K562 (cell line): ENCODE measurements at regions not wholly inside any gene's neighbourhood (a gene's known extent, or its start where the extent isn't known, plus 50 kb on each side); places are given as distances from the start of the nearest gene placed in this dataset.

ENCODE experiments used
- CEBPB ChIP-seq: fragments of 450-650 bp; IDR thresholded peaks from 2 replicates; pipeline ENCODE4 v1.6.1; 2016; ENCODE audit warnings: missing genetic modification characterization, missing compliant biosample characterization
- CTCFL ChIP-seq: IDR thresholded peaks from 2 replicates; pipeline ENCODE4 v1.6.1; 2011; ENCODE audit warnings: borderline replicate concordance, low read depth, mild to moderate bottlenecking, moderate library complexity, low read length; ENCODE audit not compliant: insufficient read depth, poor library complexity, severe bottlenecking
- FOXM1 ChIP-seq, 2 experiments: fragments of 450-650 bp in 1 of 2; sonication (generic) in 1 of 2; formaldehyde crosslinking in 1 of 2; IDR thresholded peaks; 2 replicates each; pipeline versions ENCODE4 v1.6.1 to v1.9.0; 2017 to 2022; ENCODE audit warnings: low read depth in 2 of 2, mild to moderate bottlenecking in 2 of 2, missing genetic modification reagents in 1 of 2, moderate library complexity in 1 of 2
- HMBOX1 ChIP-seq: sonication (generic); IDR thresholded peaks from 2 replicates; pipeline ENCODE4 v1.6.1; 2016
- LEF1 ChIP-seq: fragments of 450-650 bp; IDR thresholded peaks from 2 replicates; pipeline ENCODE4 v1.6.1; 2016; ENCODE audit warnings: mild to moderate bottlenecking
- SIRT6 ChIP-seq: IDR thresholded peaks from one replicate; pipeline ENCODE4 v1.6.1; 2012; ENCODE audit warnings: low read depth, mild to moderate bottlenecking, control low read depth, inconsistent platforms, low read length, moderate library complexity
- U2AF1 ChIP-seq: fragments of 200-400 bp; formaldehyde crosslinking; optimal IDR thresholded peaks from 2 replicates; pipeline ENCODE3; 2017; ENCODE audit warnings: mild to moderate bottlenecking, low read depth, low read length, moderate library complexity
- ZNF23 ChIP-seq: fragments of 250-450 bp; sonication (Bioruptor Pico); IDR thresholded peaks from 2 replicates; pipeline ENCODE4 v1.4.0; 2020; ENCODE audit warnings: mild to moderate bottlenecking
- TF ChIP-seq, protein P1 (sequence below): sonication (generic); formaldehyde crosslinking; IDR thresholded peaks from 2 replicates; pipeline ENCODE4 v1.8.1; 2022; ENCODE audit warnings: missing genetic modification reagents
- TF ChIP-seq, protein P2 (sequence below): fragments of 450-650 bp; IDR thresholded peaks from 2 replicates; pipeline ENCODE4 v1.6.1; 2014; ENCODE audit warnings: low read depth, mild to moderate bottlenecking, moderate library complexity, borderline replicate concordance
- TF ChIP-seq, protein P3 (sequence below): sonication (generic); formaldehyde crosslinking; IDR thresholded peaks from 2 replicates; pipeline ENCODE4 v1.8.0; 2023; ENCODE audit warnings: missing genetic modification reagents, mild to moderate bottlenecking, borderline replicate concordance

DNA sequence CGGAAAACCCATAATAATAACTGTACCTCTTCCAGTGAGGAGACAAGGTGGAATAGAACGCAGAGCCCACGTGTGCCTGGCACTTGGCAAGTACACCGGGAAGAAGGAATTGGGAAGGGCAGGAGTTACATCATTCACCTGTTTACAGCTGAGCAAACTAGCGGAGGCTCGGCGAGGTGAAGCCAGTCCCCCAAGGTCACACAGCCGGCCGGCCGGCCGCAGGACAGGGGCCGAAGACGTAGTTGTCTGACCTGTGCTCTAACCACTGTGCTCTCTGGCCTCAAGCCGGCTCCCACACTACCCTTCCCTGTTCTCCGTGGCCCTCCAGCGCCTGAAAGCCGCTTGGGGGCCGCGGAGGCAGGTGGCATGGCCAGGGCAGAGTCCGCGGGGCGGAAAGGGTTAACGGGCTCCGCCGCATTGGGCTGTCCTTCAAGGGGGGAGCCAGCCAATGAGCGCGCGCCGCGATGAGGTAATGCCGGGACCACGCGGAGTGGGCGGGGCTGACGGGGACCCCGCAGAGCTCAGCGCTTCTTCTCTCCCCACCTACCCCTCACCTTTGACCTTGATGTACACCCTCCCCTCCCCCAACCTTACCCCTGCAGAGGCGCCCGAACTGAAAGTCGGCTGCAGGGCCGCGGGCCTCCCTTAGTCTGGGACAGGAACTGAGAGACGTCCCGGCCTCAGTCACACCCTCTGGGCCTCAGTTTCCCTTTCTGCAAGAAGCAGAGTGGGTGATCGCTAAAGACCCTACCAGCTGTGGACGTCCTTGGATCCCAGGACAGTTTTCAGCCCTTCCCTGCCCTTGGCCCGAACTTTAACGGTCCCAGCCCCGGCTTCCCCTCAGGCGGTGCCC lies 125.1 kb downstream of the C9orf50 start (continued):
- TF ChIP-seq HMBOX1 (no peak), U2AF1 (peak; percentile 58), SIRT6 (no peak), FOXM1 (IDR thresholded peaks at IDR 0.05; ENCODE audit: low read depth) (peak; percentile 38; the same call in 1 of the 2 replicates), FOXM1 (CRISPR knock-in tag; IDR thresholded peaks at IDR 0.05; ENCODE audit: low read depth) (no peak), CTCFL (no peak), LEF1 (no peak), ZNF23 (CRISPR knock-in tag) (no peak), CEBPB (tag) (no peak)
- TF ChIP-seq, protein P1, sequence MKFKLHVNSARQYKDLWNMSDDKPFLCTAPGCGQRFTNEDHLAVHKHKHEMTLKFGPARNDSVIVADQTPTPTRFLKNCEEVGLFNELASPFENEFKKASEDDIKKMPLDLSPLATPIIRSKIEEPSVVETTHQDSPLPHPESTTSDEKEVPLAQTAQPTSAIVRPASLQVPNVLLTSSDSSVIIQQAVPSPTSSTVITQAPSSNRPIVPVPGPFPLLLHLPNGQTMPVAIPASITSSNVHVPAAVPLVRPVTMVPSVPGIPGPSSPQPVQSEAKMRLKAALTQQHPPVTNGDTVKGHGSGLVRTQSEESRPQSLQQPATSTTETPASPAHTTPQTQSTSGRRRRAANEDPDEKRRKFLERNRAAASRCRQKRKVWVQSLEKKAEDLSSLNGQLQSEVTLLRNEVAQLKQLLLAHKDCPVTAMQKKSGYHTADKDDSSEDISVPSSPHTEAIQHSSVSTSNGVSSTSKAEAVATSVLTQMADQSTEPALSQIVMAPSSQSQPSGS (CRISPR knock-in tag), result no peak
- TF ChIP-seq, protein P2, sequence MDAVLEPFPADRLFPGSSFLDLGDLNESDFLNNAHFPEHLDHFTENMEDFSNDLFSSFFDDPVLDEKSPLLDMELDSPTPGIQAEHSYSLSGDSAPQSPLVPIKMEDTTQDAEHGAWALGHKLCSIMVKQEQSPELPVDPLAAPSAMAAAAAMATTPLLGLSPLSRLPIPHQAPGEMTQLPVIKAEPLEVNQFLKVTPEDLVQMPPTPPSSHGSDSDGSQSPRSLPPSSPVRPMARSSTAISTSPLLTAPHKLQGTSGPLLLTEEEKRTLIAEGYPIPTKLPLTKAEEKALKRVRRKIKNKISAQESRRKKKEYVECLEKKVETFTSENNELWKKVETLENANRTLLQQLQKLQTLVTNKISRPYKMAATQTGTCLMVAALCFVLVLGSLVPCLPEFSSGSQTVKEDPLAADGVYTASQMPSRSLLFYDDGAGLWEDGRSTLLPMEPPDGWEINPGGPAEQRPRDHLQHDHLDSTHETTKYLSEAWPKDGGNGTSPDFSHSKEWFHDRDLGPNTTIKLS, result no peak
- TF ChIP-seq, protein P3, sequence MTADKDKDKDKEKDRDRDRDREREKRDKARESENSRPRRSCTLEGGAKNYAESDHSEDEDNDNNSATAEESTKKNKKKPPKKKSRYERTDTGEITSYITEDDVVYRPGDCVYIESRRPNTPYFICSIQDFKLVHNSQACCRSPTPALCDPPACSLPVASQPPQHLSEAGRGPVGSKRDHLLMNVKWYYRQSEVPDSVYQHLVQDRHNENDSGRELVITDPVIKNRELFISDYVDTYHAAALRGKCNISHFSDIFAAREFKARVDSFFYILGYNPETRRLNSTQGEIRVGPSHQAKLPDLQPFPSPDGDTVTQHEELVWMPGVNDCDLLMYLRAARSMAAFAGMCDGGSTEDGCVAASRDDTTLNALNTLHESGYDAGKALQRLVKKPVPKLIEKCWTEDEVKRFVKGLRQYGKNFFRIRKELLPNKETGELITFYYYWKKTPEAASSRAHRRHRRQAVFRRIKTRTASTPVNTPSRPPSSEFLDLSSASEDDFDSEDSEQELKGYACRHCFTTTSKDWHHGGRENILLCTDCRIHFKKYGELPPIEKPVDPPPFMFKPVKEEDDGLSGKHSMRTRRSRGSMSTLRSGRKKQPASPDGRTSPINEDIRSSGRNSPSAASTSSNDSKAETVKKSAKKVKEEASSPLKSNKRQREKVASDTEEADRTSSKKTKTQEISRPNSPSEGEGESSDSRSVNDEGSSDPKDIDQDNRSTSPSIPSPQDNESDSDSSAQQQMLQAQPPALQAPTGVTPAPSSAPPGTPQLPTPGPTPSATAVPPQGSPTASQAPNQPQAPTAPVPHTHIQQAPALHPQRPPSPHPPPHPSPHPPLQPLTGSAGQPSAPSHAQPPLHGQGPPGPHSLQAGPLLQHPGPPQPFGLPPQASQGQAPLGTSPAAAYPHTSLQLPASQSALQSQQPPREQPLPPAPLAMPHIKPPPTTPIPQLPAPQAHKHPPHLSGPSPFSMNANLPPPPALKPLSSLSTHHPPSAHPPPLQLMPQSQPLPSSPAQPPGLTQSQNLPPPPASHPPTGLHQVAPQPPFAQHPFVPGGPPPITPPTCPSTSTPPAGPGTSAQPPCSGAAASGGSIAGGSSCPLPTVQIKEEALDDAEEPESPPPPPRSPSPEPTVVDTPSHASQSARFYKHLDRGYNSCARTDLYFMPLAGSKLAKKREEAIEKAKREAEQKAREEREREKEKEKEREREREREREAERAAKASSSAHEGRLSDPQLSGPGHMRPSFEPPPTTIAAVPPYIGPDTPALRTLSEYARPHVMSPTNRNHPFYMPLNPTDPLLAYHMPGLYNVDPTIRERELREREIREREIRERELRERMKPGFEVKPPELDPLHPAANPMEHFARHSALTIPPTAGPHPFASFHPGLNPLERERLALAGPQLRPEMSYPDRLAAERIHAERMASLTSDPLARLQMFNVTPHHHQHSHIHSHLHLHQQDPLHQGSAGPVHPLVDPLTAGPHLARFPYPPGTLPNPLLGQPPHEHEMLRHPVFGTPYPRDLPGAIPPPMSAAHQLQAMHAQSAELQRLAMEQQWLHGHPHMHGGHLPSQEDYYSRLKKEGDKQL, result no peak
